Stimulated activated CD8-positive, alpha-beta memory T cell treated with anti-CD3 and anti-CD28 coated beads, Interleukin-7, amount 100 ng/mL, for 1 hour (primary cell): ENCODE measurements at regions not wholly inside any gene's neighbourhood (a gene's known extent, or its start where the extent isn't known, plus 50 kb on each side); places are given as distances from the start of the nearest gene placed in this dataset.
"Not testable (repeated sequence)": the region's sequence is repeated elsewhere in the genome, so short reads cannot be mapped to it uniquely, and the experiment has no call there.

Source experiments
- DNase-seq, 2 donors: peaks; one replicate each; pipeline ENCODE4 v3.0.0-alpha.2; 2020; ENCODE audit warnings: low read depth in 2 of 2

GRCh38 chr9:30482499-30482898 lies 1901.9 kb upstream of the ACO1 start:
- DNase-seq = no peak

GRCh38 chr9:30484690-30485089 lies 1899.8 kb upstream of the ACO1 start:
- no peak for DNase-seq

- DNase-seq = no peak
These were observed 1879.9 kb upstream of the ACO1 start for GRCh38 chr9:30504502-30504905.

- no peak for DNase-seq
These were observed 1879.1 kb upstream of the ACO1 start for GRCh38 chr9:30505311-30505710.

DNA sequence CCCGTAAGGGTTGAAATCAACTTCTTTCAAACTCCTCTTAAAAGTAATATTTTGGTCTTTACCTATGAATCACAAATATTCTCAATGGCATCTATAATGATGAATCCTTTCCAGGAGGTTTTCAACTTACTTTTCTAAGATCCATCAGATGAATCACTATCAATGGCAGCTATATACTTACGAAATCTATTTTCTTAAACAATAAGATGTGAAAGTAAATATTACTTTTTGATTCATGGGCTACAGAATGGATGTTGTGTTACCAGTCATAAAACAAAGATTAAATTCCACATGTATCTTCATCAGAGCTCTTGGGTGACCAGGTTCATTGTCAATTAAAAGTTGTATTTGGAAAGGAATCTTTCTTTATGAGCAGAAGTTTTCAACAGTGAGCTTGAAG lies 1877.7 kb upstream of the ACO1 start:
- no peak for DNase-seq

DNA sequence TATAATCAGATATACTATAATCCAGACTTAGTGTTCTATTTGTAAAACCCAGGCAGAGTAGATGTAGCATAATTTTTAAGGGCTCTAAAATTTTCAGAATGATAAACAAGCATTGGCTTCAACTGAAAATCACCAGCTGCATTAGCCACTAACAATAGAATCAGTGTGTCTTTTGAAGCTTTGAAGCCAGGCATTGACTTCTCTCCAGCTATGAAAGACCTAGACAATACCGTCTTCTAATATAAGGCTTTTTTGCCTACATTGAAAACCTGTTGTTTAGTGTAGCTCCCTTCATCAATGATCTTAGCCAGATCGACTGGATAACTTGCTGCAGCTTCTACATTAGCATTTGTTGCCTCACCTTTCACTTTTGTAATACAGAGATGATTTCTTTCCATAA lies 1877.3 kb upstream of the ACO1 start:
- DNase-seq = no peak

GRCh38 chr9:30511666-30512065 lies 1872.8 kb upstream of the ACO1 start:
- DNase-seq = no peak

DNA sequence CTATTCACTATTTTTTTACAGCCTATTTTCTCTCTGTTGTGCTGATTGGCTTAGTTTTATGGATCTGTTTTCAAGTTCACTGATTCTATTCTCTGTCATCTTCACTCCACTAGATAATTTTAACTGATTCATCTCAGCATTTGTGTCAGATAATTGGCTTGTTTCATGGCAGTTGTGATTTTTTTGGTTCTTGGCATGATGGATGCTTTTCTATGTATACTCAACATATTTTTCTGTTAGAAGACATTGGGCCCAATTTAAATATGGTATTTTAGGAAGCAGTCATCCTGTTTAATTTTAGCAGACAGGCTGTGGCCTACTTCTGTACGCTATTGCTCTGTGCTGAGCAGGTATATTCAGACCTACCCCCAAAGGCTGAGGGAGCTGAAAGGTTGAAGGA lies 1865.3 kb upstream of the ACO1 start:
- DNase-seq = no peak

DNA sequence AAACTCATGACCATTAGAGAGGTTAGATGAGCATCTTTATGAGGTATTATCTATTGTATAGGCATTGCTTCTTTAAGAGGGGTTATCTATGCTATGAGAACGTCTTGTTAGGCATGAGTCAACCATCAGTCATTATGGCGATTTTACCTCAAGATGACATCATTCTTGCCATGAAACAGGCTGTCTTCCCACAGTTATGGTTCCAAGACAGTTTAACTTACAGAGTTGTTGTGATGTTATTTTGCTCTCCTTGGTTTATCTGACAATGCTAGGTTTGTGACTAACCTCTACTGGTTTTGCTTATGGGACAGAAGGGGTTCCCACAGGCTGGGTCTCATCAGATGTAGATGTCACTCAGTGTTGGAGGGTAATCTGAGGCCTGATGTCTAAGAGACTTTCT lies 1864.7 kb upstream of the ACO1 start:
- DNase-seq = no peak

DNA sequence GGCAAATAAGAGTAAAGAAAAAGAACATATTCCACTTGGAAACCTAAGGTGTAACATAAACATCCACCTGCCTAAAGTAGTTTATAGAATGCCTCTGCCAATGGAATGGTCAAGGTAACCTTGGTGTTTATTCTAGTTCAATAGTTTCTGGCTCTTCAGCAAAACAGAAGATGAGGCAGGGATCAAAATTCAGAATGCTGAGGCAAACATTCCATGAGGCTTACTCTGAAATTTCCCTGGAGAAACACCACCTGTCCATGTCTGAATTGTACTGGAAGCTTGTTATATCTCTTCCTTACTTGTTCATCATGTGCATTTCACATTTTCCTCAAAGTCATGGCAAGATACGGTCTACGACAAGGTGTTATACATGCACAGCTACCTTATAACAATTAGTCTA lies 1862.4 kb upstream of the ACO1 start:
- no peak for DNase-seq

DNA sequence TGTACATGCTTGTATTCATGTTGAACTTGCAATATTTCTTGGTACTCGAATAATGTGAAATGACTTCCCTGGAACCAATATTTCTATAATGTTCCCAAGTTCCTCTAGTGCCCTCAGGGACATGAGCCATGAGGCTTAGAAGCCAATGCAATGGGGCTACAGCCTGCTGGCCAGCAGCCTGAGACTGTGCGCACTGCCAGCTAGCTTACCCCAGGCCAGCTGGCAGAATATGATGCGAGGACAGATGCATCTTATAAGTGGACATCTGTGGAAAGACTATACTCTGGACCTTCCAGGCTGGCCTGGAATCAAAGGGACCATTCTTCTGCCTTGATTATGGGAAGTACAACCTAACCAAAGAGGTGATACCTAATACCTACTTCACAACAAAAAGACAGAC lies 1862.0 kb upstream of the ACO1 start:
- no peak for DNase-seq

- no peak for DNase-seq
These were observed 1860.1 kb upstream of the ACO1 start for GRCh38 chr9:30524311-30524710.

- no peak for DNase-seq
These were observed 1850.0 kb upstream of the ACO1 start for GRCh38 chr9:30534455-30534854.

DNA sequence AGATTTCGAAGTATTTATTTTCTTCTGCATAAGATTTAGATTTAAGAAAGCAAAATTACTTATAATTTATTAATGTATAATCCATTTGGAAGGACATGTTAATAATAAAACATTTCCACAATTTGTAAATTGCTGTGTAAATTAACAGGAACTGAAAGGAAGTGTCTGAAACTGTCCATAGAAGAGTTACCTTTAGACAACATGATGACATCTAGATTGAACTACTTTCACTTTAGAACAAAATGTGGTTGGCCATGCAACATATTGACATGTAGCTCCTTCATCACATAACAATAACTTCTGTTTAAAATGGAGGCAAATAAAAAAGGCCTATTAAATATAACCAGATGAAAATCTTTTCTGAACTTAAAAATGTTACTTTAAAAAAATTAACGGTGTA lies 1849.5 kb upstream of the ACO1 start:
- DNase-seq = no peak

- DNase-seq = no peak
These were observed 1847.9 kb upstream of the ACO1 start for GRCh38 chr9:30536494-30536893.

- not testable (repeated sequence) for DNase-seq
These were observed 1844.7 kb upstream of the ACO1 start for GRCh38 chr9:30539696-30540095.

- DNase-seq = no peak
These were observed 1809.9 kb upstream of the ACO1 start for GRCh38 chr9:30574355-30575151.

- DNase-seq = no peak
These were observed 1809.2 kb upstream of the ACO1 start for GRCh38 chr9:30575218-30575617.

GRCh38 chr9:30575691-30576090 lies 1808.8 kb upstream of the ACO1 start:
- DNase-seq = no peak

DNA sequence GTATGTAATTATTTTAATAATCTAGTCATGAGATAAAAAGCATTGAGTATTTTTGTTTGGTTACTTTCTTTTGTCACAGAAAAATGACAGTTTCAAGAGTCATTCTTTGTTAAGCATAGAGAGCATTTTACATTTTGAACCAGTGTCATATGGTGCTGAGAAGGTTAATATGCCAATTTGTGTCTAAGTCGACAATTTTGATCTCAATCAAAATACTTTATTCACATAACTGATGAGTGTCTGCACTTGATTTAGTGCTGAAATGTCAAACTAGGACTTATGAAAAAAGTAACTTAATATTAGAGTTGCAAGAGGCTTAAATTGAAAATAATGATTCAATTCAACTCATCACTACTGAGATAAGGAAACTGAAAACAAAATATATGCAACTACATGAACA lies 1804.6 kb upstream of the ACO1 start:
- DNase-seq = no peak

DNA sequence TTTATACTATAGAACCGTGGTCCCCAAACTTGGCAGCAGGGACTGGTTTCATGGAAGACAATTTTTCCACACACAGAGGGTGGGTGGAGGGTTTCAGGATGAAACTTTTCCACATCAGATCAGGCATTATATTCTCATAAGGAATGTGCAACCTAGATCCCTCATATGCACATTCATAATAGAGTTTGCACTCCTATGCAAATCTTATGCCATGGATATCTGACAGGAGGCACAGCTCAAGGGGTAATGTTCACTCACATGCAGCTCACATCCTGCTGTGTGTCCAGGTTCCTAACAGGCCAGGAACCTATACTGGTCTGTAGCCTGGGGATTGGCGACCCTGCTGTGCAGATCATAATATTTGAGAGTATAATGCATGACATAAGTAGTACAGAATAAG lies 1802.2 kb upstream of the ACO1 start:
- no peak for DNase-seq

DNA sequence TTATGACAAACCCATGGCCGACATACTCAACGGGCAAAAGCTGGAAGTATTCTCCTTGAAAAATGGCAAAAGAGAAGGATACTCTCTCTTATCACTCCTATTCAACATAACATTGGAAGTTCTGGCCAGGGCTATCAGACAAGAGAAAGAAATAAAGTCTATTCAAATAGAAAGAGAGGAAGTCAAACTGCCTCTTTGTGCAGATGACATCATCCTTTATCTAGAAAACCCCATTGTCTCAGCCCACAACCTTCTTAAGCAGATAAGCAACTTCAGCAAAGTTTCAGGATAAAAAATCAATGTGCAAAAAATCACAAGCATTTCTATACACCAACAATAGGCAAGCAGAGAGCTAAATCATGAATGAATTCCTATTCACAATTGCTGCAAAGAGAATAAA lies 1799.9 kb upstream of the ACO1 start:
- no peak for DNase-seq

GRCh38 chr9:30591461-30591860 lies 1793.0 kb upstream of the ACO1 start:
- DNase-seq = no peak

GRCh38 chr9:30597608-30598007 lies 1786.8 kb upstream of the ACO1 start:
- no peak for DNase-seq
